Liver (tissue), 3 donors: ENCODE measurements at regions not wholly inside any gene's neighbourhood (a gene's known extent, or its start where the extent isn't known, plus 50 kb on each side); places are given as distances from the start of the nearest gene placed in this dataset.
"Not testable (repeated sequence)": the region's sequence is repeated elsewhere in the genome, so short reads cannot be mapped to it uniquely, and the experiment has no call there.

Experiments used
- RXRA ChIP-seq, 2 donors: IDR thresholded peaks; 2 replicates each; pipeline ENCODE4 v1.6.1; 2017 to 2018; ENCODE audit warnings: antibody characterized with exemption in 2 of 2, mild to moderate bottlenecking in 1 of 2
- SP1 ChIP-seq: IDR thresholded peaks from 2 replicates; pipeline ENCODE4 v1.6.1; 2018; ENCODE audit warnings: antibody characterized with exemption, mild to moderate bottlenecking
- TAF1 ChIP-seq: conservative IDR thresholded peaks from 2 replicates; pipeline ENCODE4 v1.6.1; 2016; ENCODE audit warnings: antibody characterized with exemption, mild to moderate bottlenecking
- YY1 ChIP-seq: IDR thresholded peaks from 2 replicates; pipeline ENCODE4 v1.6.1; 2016; ENCODE audit warnings: antibody characterized with exemption, mild to moderate bottlenecking
- TF ChIP-seq, protein P1 (sequence below): fragments of 150-350 bp; IDR thresholded peaks from 2 replicates; pipeline ENCODE4 v1.5.1; 2017; ENCODE audit warnings: improper control_type of control experiment, low read depth, low read length; ENCODE audit not compliant: missing input control
- TF ChIP-seq, protein P2 (sequence below): IDR thresholded peaks from 2 replicates; pipeline ENCODE4 v1.6.1; 2016; ENCODE audit warnings: antibody characterized with exemption
- TF ChIP-seq, protein P3 (sequence below): IDR thresholded peaks from 2 replicates; pipeline ENCODE4 v1.6.1; 2016; ENCODE audit warnings: antibody characterized with exemption
- TF ChIP-seq, protein P4 (sequence below): IDR thresholded peaks from 2 replicates; pipeline ENCODE4 v1.6.1; 2016; ENCODE audit warnings: antibody characterized with exemption
- donor health status: healthy.
- donor health status: healthy.

DNA sequence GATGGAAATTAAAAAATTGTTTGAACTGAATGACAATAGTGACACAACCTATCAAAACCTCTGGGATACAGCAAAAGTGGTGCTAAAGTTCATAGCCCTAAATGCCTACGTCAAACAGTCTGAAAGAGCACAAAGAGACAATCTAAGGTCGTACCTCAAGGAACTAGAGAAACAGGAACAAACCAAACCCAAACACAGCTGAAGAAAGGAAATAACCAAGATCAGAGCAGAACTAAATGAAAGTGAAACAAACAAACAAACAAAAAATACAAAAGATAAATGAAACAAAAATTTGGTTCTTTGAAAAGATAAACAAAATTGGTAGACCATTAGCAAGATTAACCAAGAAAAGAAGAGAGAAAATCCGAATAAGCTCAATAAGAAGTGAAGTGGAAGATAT lies 79.7 kb downstream of the EXTL2 start:
- TF ChIP-seq, protein P1, sequence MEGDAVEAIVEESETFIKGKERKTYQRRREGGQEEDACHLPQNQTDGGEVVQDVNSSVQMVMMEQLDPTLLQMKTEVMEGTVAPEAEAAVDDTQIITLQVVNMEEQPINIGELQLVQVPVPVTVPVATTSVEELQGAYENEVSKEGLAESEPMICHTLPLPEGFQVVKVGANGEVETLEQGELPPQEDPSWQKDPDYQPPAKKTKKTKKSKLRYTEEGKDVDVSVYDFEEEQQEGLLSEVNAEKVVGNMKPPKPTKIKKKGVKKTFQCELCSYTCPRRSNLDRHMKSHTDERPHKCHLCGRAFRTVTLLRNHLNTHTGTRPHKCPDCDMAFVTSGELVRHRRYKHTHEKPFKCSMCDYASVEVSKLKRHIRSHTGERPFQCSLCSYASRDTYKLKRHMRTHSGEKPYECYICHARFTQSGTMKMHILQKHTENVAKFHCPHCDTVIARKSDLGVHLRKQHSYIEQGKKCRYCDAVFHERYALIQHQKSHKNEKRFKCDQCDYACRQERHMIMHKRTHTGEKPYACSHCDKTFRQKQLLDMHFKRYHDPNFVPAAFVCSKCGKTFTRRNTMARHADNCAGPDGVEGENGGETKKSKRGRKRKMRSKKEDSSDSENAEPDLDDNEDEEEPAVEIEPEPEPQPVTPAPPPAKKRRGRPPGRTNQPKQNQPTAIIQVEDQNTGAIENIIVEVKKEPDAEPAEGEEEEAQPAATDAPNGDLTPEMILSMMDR, result not testable (repeated sequence)
- TF ChIP-seq, protein P2, sequence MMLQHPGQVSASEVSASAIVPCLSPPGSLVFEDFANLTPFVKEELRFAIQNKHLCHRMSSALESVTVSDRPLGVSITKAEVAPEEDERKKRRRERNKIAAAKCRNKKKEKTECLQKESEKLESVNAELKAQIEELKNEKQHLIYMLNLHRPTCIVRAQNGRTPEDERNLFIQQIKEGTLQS, result not testable (repeated sequence)
- not testable (repeated sequence) for TF ChIP-seq YY1, SP1, TAF1
- TF ChIP-seq RXRA (IDR thresholded peaks at IDR 0.05), result peak in 1 of 2 donors; percentile 6
- TF ChIP-seq, protein P3, sequence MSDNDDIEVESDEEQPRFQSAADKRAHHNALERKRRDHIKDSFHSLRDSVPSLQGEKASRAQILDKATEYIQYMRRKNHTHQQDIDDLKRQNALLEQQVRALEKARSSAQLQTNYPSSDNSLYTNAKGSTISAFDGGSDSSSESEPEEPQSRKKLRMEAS, result not testable (repeated sequence)
- TF ChIP-seq, protein P4, sequence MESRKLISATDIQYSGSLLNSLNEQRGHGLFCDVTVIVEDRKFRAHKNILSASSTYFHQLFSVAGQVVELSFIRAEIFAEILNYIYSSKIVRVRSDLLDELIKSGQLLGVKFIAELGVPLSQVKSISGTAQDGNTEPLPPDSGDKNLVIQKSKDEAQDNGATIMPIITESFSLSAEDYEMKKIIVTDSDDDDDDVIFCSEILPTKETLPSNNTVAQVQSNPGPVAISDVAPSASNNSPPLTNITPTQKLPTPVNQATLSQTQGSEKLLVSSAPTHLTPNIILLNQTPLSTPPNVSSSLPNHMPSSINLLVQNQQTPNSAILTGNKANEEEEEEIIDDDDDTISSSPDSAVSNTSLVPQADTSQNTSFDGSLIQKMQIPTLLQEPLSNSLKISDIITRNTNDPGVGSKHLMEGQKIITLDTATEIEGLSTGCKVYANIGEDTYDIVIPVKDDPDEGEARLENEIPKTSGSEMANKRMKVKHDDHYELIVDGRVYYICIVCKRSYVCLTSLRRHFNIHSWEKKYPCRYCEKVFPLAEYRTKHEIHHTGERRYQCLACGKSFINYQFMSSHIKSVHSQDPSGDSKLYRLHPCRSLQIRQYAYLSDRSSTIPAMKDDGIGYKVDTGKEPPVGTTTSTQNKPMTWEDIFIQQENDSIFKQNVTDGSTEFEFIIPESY, result not testable (repeated sequence)
